ENCODE measurements at regions not wholly inside any gene's neighbourhood (a gene's known extent, or its start where the extent isn't known, plus 50 kb on each side); places are given as distances from the start of the nearest gene placed in this dataset.
"Not testable (repeated sequence)": the region's sequence is repeated elsewhere in the genome, so short reads cannot be mapped to it uniquely, and the experiment has no call there.

GRCh38 chr4:104930298-104930697 is 216.4 kb upstream of the TET2 start:
- H3K9me3 ChIP-seq (ENCODE audit: control insufficient read depth, insufficient read depth, low read depth, low read length): no peaks in the 10 kb centered on the region
- no peak overlapping the region for H3K4me3 ChIP-seq (ENCODE audit: low read depth, low read length)
- ChIA-PET CTCF (no interaction called here), POLR2A (interaction anchor here (1.6 kb wide), 1 partner anchor 543 kb away, joined by 7 read pairs; the partner anchor contains the start of gene PPA2)
- TF ChIP-seq ZNF366 (tag by site-specific recombination; conservative IDR thresholded peaks at IDR 0.05) (no peak), ZNF488 (tag by site-specific recombination; IDR thresholded peaks at IDR 0.05) (no peak)
- H3K4me1 ChIP-seq (ENCODE audit: control insufficient read depth, insufficient read depth, low read length): peaks cover 3% of the 10 kb centered on the region; the same call in 1 of the 2 replicates
- H3K36me3 ChIP-seq (ENCODE audit: control insufficient read depth in 2 of 2, insufficient read depth in 1 of 2, low read length in 2 of 2): no peaks in the 10 kb centered on the region
- H3K27ac ChIP-seq (ENCODE audit: extremely low read depth, low read depth, low read length): no peak overlapping the region

GRCh38 chr4:104930745-104931736 is 215.6 kb upstream of the TET2 start:
- H3K4me3 ChIP-seq (ENCODE audit: low read depth, low read length); CTCF ChIA-PET; H3K4me1 ChIP-seq (ENCODE audit: control insufficient read depth, insufficient read depth, low read length); H3K36me3 ChIP-seq (ENCODE audit: control insufficient read depth in 2 of 2, insufficient read depth in 1 of 2, low read length in 2 of 2); H3K9me3 ChIP-seq (ENCODE audit: control insufficient read depth, insufficient read depth, low read depth, low read length); H3K27ac ChIP-seq (ENCODE audit: extremely low read depth, low read depth, low read length): not testable (repeated sequence)
- peak; percentile 24; the same call in 1 of the 2 replicates for TF ChIP-seq ZFHX2 (tag by site-specific recombination; conservative IDR thresholded peaks at IDR 0.05)
- POLR2A ChIA-PET: interaction anchor here (1.6 kb wide), 1 partner anchor 543 kb away, joined by 7 read pairs; the partner anchor contains the start of gene PPA2

- POLR2A ChIA-PET: no interaction called here
- Histone ChIP-seq H3K36me3 (ENCODE audit: control insufficient read depth in 2 of 2, insufficient read depth in 1 of 2, low read length in 2 of 2) (no peaks in the 10 kb centered on the region), H3K9me3 (ENCODE audit: control insufficient read depth, insufficient read depth, low read depth, low read length) (no peaks in the 10 kb centered on the region), H3K27ac (ENCODE audit: extremely low read depth, low read depth, low read length) (no peak overlapping the region), H3K4me3 (ENCODE audit: low read depth, low read length) (no peak overlapping the region), H3K4me1 (ENCODE audit: control insufficient read depth, insufficient read depth, low read length) (no peaks in the 10 kb centered on the region)
- CTCF ChIA-PET: no interaction called here
- TF ChIP-seq ZXDB (tag by site-specific recombination; IDR thresholded peaks at IDR 0.05) (no peak), ZNF302 (tag by site-specific recombination; IDR thresholded peaks at IDR 0.05; ENCODE audit: low read depth) (no peak), REPIN1 (tag by site-specific recombination; IDR thresholded peaks at IDR 0.05; ENCODE audit: low read depth) (no peak), ZFP69B (tag by site-specific recombination; IDR thresholded peaks at IDR 0.05) (no peak), KLF9 (tag by site-specific recombination; IDR thresholded peaks at IDR 0.05; ENCODE audit: low read depth) (no peak), ZNF580 (tag by site-specific recombination; IDR thresholded peaks at IDR 0.05) (no peak), ZNF704 (tag by site-specific recombination; IDR thresholded peaks at IDR 0.05) (no peak), ZNF155 (tag by site-specific recombination; IDR thresholded peaks at IDR 0.05) (no peak), ZNF391 (tag by site-specific recombination; IDR thresholded peaks at IDR 0.05; ENCODE audit: borderline replicate concordance, low read depth) (no peak), ZNF16 (tag by site-specific recombination; IDR thresholded peaks at IDR 0.05; ENCODE audit: low read depth) (no peak), ZFP41 (tag by site-specific recombination; IDR thresholded peaks at IDR 0.05; ENCODE audit: borderline replicate concordance) (no peak), ZNF157 (tag by site-specific recombination; IDR thresholded peaks at IDR 0.05) (no peak), ZBTB21 (tag by site-specific recombination; IDR thresholded peaks at IDR 0.05) (no peak), ZNF518A (tag by site-specific recombination; conservative IDR thresholded peaks at IDR 0.05; ENCODE audit: low read depth) (no peak), ZNF341 (tag by site-specific recombination; IDR thresholded peaks at IDR 0.05; ENCODE audit: low read depth) (no peak), ZBTB26 (tag by site-specific recombination; optimal IDR thresholded peaks at IDR 0.05) (no peak), ZNF366 (tag by site-specific recombination; conservative IDR thresholded peaks at IDR 0.05) (no peak)
Measured at GRCh38 chr4:104938624-104939023, 208.1 kb upstream of the TET2 start.

Data from HEK293 (cell line).